ENCODE measurements at regions not wholly inside any gene's neighbourhood (a gene's known extent, or its start where the extent isn't known, plus 50 kb on each side); places are given as distances from the start of the nearest gene placed in this dataset.

DNA sequence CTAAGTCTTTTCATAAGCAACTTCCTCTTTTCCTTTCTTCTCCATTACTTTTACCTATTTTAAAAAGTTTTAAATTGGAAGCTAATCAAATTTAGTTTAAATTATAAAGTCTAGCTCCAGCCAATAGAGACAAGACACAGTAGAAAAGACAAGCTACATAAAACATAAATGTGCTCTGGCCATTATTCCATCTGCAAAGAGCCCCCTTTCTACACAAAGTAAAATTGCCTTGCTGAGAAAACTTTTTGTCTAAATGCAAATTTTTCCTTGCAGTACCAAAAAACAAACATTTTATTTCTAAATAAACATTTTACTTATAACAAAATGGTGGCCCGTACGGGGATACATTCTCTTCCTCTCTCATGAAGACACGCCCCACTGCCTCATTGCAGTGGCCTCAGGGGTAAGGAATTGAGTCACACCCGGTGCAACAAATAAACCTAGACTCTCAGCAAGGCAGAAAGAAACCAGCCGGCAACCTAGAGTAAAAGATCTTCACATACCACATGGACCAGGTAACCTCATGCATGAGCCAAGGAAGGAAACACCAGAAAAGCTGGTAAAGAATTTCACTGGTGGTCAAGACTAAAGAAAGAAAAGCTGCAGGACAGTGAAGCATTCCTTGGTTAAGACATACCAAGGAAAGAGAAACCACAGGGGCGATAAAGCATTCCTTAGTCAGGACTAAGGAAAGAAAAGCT lies 71.6 kb upstream of the ZNF746 start:
- TF ChIP-seq, protein P1, sequence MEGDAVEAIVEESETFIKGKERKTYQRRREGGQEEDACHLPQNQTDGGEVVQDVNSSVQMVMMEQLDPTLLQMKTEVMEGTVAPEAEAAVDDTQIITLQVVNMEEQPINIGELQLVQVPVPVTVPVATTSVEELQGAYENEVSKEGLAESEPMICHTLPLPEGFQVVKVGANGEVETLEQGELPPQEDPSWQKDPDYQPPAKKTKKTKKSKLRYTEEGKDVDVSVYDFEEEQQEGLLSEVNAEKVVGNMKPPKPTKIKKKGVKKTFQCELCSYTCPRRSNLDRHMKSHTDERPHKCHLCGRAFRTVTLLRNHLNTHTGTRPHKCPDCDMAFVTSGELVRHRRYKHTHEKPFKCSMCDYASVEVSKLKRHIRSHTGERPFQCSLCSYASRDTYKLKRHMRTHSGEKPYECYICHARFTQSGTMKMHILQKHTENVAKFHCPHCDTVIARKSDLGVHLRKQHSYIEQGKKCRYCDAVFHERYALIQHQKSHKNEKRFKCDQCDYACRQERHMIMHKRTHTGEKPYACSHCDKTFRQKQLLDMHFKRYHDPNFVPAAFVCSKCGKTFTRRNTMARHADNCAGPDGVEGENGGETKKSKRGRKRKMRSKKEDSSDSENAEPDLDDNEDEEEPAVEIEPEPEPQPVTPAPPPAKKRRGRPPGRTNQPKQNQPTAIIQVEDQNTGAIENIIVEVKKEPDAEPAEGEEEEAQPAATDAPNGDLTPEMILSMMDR (conservative IDR thresholded peaks at IDR 0.05), result no peak
- no peak for TF ChIP-seq EZH2 (IDR thresholded peaks at IDR 0.05; ENCODE audit: low read depth)
